ENCODE measurements at regions not wholly inside any gene's neighbourhood (a gene's known extent, or its start where the extent isn't known, plus 50 kb on each side); places are given as distances from the start of the nearest gene placed in this dataset.

DNA sequence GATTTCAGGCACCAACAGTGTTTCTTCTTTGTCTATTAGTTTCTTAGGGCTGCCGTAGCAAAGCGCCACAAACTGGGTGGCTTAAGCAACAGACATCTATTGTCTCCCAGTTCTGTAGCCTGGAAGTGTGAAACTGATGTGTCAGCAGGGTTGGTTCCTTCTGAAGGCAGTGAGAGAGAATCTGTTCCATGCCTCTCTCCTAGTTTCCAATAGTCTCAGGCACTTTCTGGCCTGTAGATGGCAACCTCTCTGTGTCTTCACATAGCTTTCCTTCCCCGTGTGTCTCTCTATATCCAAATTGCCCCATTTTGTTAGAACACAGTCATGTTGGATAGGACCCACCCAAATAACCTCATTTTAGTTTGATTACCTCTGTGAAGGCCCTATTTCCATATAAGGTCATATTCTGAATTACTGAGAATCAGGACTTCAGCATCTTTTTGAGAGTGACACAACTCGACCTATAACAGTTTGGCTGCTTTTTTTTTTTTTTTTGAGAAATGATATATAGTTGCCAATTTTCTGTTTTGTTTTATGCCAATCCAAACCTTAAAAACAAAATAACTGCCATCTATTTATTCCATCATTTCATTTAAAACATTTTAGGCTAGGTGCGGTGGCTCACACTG lies 108.2 kb downstream of the SLC36A4 start:
- intact Hi-C loops (cut with DNase I; ENCODE audit: low total_unique reads) = no loop called here
- Histone ChIP-seq H3K36me3 (no peaks in the 10 kb centered on the region), H3K9me3 (peaks cover 0 to 5% of the 10 kb centered on the region in 2 donors), H3K27ac (no peak overlapping the region), H3K27me3 (no peaks in the 10 kb centered on the region), H3K4me1 (no peaks in the 10 kb centered on the region), H3K4me3 (no peak overlapping the region)
- TF ChIP-seq POLR2AphosphoS5 (IDR thresholded peaks at IDR 0.05) (no peak), POLR2A (IDR thresholded peaks at IDR 0.05) (no peak)
- TF ChIP-seq, protein P1, sequence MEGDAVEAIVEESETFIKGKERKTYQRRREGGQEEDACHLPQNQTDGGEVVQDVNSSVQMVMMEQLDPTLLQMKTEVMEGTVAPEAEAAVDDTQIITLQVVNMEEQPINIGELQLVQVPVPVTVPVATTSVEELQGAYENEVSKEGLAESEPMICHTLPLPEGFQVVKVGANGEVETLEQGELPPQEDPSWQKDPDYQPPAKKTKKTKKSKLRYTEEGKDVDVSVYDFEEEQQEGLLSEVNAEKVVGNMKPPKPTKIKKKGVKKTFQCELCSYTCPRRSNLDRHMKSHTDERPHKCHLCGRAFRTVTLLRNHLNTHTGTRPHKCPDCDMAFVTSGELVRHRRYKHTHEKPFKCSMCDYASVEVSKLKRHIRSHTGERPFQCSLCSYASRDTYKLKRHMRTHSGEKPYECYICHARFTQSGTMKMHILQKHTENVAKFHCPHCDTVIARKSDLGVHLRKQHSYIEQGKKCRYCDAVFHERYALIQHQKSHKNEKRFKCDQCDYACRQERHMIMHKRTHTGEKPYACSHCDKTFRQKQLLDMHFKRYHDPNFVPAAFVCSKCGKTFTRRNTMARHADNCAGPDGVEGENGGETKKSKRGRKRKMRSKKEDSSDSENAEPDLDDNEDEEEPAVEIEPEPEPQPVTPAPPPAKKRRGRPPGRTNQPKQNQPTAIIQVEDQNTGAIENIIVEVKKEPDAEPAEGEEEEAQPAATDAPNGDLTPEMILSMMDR (IDR thresholded peaks at IDR 0.05) = no peak
- DNase-seq (ENCODE audit: low spot score in 2 of 2) = no peak

Data from breast epithelium (tissue), 4 donors.